ENCODE measurements at regions not wholly inside any gene's neighbourhood (a gene's known extent, or its start where the extent isn't known, plus 50 kb on each side); places are given as distances from the start of the nearest gene placed in this dataset.

- no peak for ATAC-seq
- Mint-ChIP-seq H3K4me3 (no peak overlapping the region), H3K27ac (no peak overlapping the region), H3K27me3 (ENCODE audit: low read depth) (no peaks in the 10 kb centered on the region), H3K36me3 (no peaks in the 10 kb centered on the region), H3K9me3 (no peaks in the 10 kb centered on the region; the same call in 1 of the 2 replicates), H3K4me1 (peaks cover 14% of the 10 kb centered on the region)
- ChIA-PET POLR2A (no interaction called here), CTCF (no interaction called here)
- TF ChIP-seq ZNF232 (CRISPR knock-in tag; IDR thresholded peaks at IDR 0.05) (no peak), AR (CRISPR knock-in tag; IDR thresholded peaks at IDR 0.05) (no peak), ZNF425 (CRISPR knock-in tag; conservative IDR thresholded peaks at IDR 0.05) (no peak), GRHL2 (CRISPR knock-in tag; IDR thresholded peaks at IDR 0.05; ENCODE audit: insufficient replicate concordance, severe bottlenecking) (no peak), MXD4 (CRISPR knock-in tag; IDR thresholded peaks at IDR 0.05; ENCODE audit: borderline replicate concordance) (no peak), FOXP1 (CRISPR knock-in tag; IDR thresholded peaks at IDR 0.05; ENCODE audit: borderline replicate concordance) (no peak), ZNF138 (CRISPR knock-in tag; conservative IDR thresholded peaks at IDR 0.05) (no peak), KAT7 (CRISPR knock-in tag; IDR thresholded peaks at IDR 0.05; ENCODE audit: borderline replicate concordance) (no peak), E2F1 (CRISPR knock-in tag; IDR thresholded peaks at IDR 0.05) (no peak)
- TF ChIP-seq, protein P1, sequence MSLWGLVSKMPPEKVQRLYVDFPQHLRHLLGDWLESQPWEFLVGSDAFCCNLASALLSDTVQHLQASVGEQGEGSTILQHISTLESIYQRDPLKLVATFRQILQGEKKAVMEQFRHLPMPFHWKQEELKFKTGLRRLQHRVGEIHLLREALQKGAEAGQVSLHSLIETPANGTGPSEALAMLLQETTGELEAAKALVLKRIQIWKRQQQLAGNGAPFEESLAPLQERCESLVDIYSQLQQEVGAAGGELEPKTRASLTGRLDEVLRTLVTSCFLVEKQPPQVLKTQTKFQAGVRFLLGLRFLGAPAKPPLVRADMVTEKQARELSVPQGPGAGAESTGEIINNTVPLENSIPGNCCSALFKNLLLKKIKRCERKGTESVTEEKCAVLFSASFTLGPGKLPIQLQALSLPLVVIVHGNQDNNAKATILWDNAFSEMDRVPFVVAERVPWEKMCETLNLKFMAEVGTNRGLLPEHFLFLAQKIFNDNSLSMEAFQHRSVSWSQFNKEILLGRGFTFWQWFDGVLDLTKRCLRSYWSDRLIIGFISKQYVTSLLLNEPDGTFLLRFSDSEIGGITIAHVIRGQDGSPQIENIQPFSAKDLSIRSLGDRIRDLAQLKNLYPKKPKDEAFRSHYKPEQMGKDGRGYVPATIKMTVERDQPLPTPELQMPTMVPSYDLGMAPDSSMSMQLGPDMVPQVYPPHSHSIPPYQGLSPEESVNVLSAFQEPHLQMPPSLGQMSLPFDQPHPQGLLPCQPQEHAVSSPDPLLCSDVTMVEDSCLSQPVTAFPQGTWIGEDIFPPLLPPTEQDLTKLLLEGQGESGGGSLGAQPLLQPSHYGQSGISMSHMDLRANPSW (CRISPR knock-in tag; conservative IDR thresholded peaks at IDR 0.05; ENCODE audit: low read depth), result no peak
- TF ChIP-seq, protein P2, sequence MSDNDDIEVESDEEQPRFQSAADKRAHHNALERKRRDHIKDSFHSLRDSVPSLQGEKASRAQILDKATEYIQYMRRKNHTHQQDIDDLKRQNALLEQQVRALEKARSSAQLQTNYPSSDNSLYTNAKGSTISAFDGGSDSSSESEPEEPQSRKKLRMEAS (CRISPR knock-in tag; IDR thresholded peaks at IDR 0.05), result no peak
- TF ChIP-seq, protein P3, sequence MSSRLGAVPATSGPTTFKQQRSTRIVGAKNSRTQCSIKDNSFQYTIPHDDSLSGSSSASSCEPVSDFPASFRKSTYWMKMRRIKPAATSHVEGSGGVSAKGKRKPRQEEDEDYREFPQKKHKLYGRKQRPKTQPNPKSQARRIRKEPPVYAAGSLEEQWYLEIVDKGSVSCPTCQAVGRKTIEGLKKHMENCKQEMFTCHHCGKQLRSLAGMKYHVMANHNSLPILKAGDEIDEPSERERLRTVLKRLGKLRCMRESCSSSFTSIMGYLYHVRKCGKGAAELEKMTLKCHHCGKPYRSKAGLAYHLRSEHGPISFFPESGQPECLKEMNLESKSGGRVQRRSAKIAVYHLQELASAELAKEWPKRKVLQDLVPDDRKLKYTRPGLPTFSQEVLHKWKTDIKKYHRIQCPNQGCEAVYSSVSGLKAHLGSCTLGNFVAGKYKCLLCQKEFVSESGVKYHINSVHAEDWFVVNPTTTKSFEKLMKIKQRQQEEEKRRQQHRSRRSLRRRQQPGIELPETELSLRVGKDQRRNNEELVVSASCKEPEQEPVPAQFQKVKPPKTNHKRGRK (CRISPR knock-in tag; IDR thresholded peaks at IDR 0.05; ENCODE audit: borderline replicate concordance), result no peak
- DNase-seq (ENCODE audit: low spot score), result no peak
Measured at GRCh38 chr6:80437221-80437620, 330.8 kb downstream of the BCKDHB start.

- peaks cover 14% of the 10 kb centered on the region for H3K4me1 Mint-ChIP-seq
- no peak for ATAC-seq
- no peak overlapping the region for H3K27ac Mint-ChIP-seq
- H3K9me3 Mint-ChIP-seq, result no peaks in the 10 kb centered on the region; the same call in 1 of the 2 replicates
- H3K4me3 Mint-ChIP-seq, result no peak overlapping the region
- no peaks in the 10 kb centered on the region for H3K27me3 Mint-ChIP-seq (ENCODE audit: low read depth)
- no peak for DNase-seq (ENCODE audit: low spot score)
- CTCF ChIA-PET, result no interaction called here
- POLR2A ChIA-PET, result no interaction called here
- no peaks in the 10 kb centered on the region for H3K36me3 Mint-ChIP-seq
- TF ChIP-seq ZNF317 (CRISPR knock-in tag; IDR thresholded peaks at IDR 0.05; ENCODE audit: borderline replicate concordance, low read depth) (no peak), NR3C1 (CRISPR knock-in tag; conservative IDR thresholded peaks at IDR 0.05; ENCODE audit: low read depth) (no peak), ZNF138 (CRISPR knock-in tag; conservative IDR thresholded peaks at IDR 0.05) (no peak), TEAD1 (CRISPR knock-in tag; IDR thresholded peaks at IDR 0.05) (no peak), SMAD3 (CRISPR knock-in tag; IDR thresholded peaks at IDR 0.05; ENCODE audit: borderline replicate concordance) (no peak), GABPB1 (CRISPR knock-in tag; IDR thresholded peaks at IDR 0.05) (no peak), TEAD4 (CRISPR knock-in tag; IDR thresholded peaks at IDR 0.05) (no peak), CREB1 (CRISPR knock-in tag; IDR thresholded peaks at IDR 0.05) (no peak), ELF4 (CRISPR knock-in tag; IDR thresholded peaks at IDR 0.05; ENCODE audit: low read depth) (no peak)
- TF ChIP-seq, protein P3 (CRISPR knock-in tag; IDR thresholded peaks at IDR 0.05; ENCODE audit: borderline replicate concordance), result no peak
- TF ChIP-seq, protein P4, sequence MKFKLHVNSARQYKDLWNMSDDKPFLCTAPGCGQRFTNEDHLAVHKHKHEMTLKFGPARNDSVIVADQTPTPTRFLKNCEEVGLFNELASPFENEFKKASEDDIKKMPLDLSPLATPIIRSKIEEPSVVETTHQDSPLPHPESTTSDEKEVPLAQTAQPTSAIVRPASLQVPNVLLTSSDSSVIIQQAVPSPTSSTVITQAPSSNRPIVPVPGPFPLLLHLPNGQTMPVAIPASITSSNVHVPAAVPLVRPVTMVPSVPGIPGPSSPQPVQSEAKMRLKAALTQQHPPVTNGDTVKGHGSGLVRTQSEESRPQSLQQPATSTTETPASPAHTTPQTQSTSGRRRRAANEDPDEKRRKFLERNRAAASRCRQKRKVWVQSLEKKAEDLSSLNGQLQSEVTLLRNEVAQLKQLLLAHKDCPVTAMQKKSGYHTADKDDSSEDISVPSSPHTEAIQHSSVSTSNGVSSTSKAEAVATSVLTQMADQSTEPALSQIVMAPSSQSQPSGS (CRISPR knock-in tag; IDR thresholded peaks at IDR 0.05; ENCODE audit: borderline replicate concordance, low read depth), result no peak
Measured at GRCh38 chr6:80436663-80437062, 330.2 kb downstream of the BCKDHB start.

All from WTC11 (cell line).